Body of pancreas (tissue), 4 donors: ENCODE measurements at regions not wholly inside any gene's neighbourhood (a gene's known extent, or its start where the extent isn't known, plus 50 kb on each side); places are given as distances from the start of the nearest gene placed in this dataset.

Experiments
- CTCF ChIP-seq, 7 experiments: fragments of 450-650 bp in 4 of 7; fragments of 200-600 bp in 3 of 7; sonication (generic) in 3 of 7; IDR thresholded peaks; one replicate each; pipeline ENCODE4 v1.5.1; 2016 to 2019; ENCODE audit warnings: antibody characterized with exemption in 7 of 7
- POLR2A ChIP-seq, 3 donors: fragments of 450-650 bp; IDR thresholded peaks; one replicate each; pipeline ENCODE4 v1.6.1; 2016; ENCODE audit warnings: antibody characterized with exemption in 3 of 3, mild to moderate bottlenecking in 2 of 3

DNA sequence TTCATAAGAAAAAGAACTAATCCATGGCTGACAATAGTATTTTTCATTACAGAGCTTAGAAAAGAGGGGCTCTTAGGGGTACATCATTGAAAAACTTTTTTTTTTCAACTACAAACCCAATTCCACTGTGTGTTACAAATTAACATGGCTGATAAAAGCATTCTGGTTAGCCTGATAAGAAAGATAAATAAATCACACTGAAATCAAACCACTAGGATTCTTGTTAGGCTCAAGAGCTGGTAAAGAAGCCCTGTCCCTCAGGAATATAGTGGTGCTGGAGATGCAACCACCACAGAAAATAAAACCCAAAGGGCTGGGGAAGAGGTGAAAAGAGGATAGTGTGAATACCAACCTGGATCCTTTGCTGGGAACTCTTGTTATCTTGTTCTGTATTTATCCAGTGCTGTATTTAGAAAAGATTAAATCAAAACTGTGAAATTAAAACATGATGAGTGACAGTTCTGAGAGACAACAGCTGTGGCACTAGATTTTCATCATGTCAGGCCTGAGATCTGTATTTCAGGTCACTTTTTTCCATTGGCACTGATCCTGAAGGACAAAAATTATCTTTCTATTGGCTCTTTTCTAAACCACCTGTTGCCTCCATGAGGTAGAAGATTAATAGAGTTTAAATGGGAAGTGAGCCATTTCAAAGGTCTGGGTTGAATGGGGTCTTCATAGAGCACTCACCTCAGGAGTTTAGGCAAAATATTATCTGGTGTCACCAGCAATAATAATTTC is 118.6 kb downstream of the ARRDC3 start:
- TF ChIP-seq CTCF (IDR thresholded peaks at IDR 0.05) (no peak), POLR2A (IDR thresholded peaks at IDR 0.05) (no peak)
